ENCODE measurements at regions not wholly inside any gene's neighbourhood (a gene's known extent, or its start where the extent isn't known, plus 50 kb on each side); places are given as distances from the start of the nearest gene placed in this dataset.

- Histone ChIP-seq H3K4me3 (no peak overlapping the region), H3K36me3 (no peaks in the 10 kb centered on the region), H3K9me3 (no peaks in the 10 kb centered on the region), H3K4me1 (no peaks in the 10 kb centered on the region), H3K27me3 (peaks cover under 1 to 66% (median 18%) of the 10 kb centered on the region in 9 donors), H3K27ac (no peak overlapping the region)
- intact Hi-C loops (cut with DNase I), result no loop called here
- WGBS, 4 donors, result 67 to 86% (median 77%) methylated on average over 12 of the region's 12 CpGs
- DNase-seq, result peak in 2 of 5 donors; percentile 4 to 18
- TF ChIP-seq CTCF (IDR thresholded peaks at IDR 0.05), result no peak
- TF ChIP-seq POLR2A (IDR thresholded peaks at IDR 0.05), result no peak
- no peak for ATAC-seq
Observed at GRCh38 chr7:1346851-1347250, 112.4 kb downstream of the MICALL2 start.

GRCh38 chr7:1348096-1348822 is 111.0 kb downstream of the MICALL2 start:
- no peak overlapping the region for H3K4me3 ChIP-seq
- H3K36me3 ChIP-seq, result no peaks in the 10 kb centered on the region
- DNase-seq (peak in 2 of 5 donors; percentile 9 to 33), ATAC-seq (no peak)
- H3K27me3 ChIP-seq, result peaks cover 2 to 72% (median 18%) of the 10 kb centered on the region in 9 donors
- TF ChIP-seq CTCF (IDR thresholded peaks at IDR 0.05), result no peak
- TF ChIP-seq POLR2A (IDR thresholded peaks at IDR 0.05), result no peak
- H3K27ac ChIP-seq, result no peak overlapping the region
- no peaks in the 10 kb centered on the region for H3K9me3 ChIP-seq
- 51 to 68% (median 61%) methylated on average over 27 to 28 of the region's 28 CpGs for WGBS, 4 donors
- no peaks in the 10 kb centered on the region for H3K4me1 ChIP-seq
- intact Hi-C loops (cut with DNase I), result no loop called here

GRCh38 chr7:1348823-1349335 is 110.4 kb downstream of the MICALL2 start:
- DNase-seq (peak in 2 of 5 donors; percentile 13 to 21), ATAC-seq (no peak)
- no peaks in the 10 kb centered on the region for H3K4me1 ChIP-seq
- H3K27ac ChIP-seq, result no peak overlapping the region
- intact Hi-C loops (cut with DNase I), result no loop called here
- H3K4me3 ChIP-seq, result no peak overlapping the region
- H3K27me3 ChIP-seq, result peaks cover 2 to 79% (median 18%) of the 10 kb centered on the region in 9 donors
- WGBS, 4 donors, result 77 to 82% (median 78%) methylated on average over 18 of the region's 18 CpGs
- H3K9me3 ChIP-seq, result no peaks in the 10 kb centered on the region
- H3K36me3 ChIP-seq, result no peaks in the 10 kb centered on the region
- TF ChIP-seq POLR2A (IDR thresholded peaks at IDR 0.05) (no peak), CTCF (IDR thresholded peaks at IDR 0.05) (no peak)

GRCh38 chr7:1349351-1349761 is 109.9 kb downstream of the MICALL2 start:
- peak in 3 of 5 donors; percentile 7 to 14 (median 10) for DNase-seq
- no peak overlapping the region for H3K4me3 ChIP-seq
- no peaks in the 10 kb centered on the region for H3K36me3 ChIP-seq
- H3K4me1 ChIP-seq, result no peaks in the 10 kb centered on the region
- peaks cover 5 to 83% (median 22%) of the 10 kb centered on the region in 9 donors for H3K27me3 ChIP-seq
- intact Hi-C loops (cut with DNase I), result no loop called here
- WGBS, 4 donors, result 59 to 69% (median 65%) methylated on average over 4 to 15 of the region's 15 CpGs
- no peak for ATAC-seq
- no peak overlapping the region for H3K27ac ChIP-seq
- no peak for TF ChIP-seq POLR2A (IDR thresholded peaks at IDR 0.05)
- TF ChIP-seq CTCF (IDR thresholded peaks at IDR 0.05), result no peak
- no peaks in the 10 kb centered on the region for H3K9me3 ChIP-seq

Measured in heart left ventricle (tissue), 16 donors.